ENCODE measurements at regions not wholly inside any gene's neighbourhood (a gene's known extent, or its start where the extent isn't known, plus 50 kb on each side); places are given as distances from the start of the nearest gene placed in this dataset.
"Not testable (repeated sequence)": the region's sequence is repeated elsewhere in the genome, so short reads cannot be mapped to it uniquely, and the experiment has no call there.

DNA sequence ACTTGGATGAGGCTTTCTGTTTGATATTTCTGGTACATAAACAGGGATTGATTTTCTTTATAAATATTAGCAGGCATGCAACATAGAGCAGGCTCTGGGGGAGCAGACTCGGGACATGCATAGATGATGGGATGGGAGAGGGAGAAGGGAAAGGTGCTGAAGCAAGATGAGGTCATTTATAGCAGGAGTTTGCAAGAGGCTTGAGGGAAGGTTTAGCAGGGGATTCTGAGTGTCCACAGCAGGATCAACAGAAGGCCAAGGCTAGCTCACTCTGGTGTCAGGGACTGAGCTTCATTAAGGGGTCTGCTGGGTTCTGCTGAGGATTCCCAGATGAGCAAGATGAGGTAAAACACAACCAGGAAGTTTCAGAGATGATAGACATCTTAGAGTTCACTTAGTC is 309.1 kb upstream of the CELF4 start:
- DNase-seq = no peak

DNA sequence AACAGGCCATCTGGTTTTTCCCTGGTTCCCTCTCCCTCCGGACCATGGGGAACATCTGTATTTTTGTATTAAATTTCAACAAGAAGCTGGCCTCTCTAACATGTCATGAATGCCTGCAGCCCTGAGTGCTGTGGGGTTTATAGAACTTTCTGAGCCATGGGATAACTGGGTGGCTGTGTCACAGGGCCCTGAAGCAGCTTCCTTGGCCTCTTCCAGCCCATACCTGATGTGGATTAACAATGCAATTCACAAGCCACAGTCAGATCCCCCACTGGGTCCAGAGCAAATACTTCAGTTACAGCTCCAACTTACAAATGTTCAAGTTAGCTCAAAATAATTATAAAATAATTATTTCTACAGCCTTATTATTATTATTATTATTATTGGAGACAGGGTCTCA is 307.8 kb upstream of the CELF4 start:
- no peak for DNase-seq

DNA sequence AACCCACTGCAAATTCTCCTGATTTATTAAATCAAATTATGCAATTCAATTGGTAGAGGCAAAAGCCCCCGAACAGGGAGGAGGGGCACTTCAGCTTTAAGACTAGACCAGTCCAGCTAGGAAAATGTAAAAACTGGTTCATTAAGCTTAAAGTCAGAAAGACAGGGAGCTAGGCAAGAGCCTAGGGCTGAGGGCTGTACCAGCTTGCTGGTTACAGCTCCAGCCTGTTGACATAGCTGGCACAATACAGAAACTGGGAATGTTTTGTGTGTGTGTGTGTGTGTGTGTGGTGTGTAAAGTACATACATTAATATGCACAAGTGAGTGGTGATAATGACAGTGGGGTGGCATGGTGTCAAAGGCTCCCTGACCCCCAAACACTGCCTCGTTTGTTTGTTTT is 307.0 kb upstream of the CELF4 start:
- DNase-seq = no peak

DNA sequence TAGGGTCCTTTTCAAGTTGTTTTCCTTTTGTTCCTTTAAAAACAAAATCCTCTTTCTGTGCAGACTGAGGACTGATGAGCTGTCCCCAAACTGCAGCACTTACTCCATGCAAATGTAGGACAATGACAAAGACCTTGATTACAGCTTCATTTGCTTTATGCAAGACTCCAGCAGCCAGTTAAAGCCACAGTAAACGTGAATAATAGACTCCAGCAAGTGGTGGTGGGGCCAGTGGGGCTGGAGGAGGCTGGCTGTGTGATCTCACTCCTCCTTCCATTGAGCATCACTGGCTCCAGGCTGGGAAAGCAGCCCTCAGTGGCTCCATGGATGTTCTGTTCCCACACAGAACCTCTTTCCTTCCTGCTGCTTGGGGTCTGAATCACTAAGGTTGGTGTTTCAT is 306.0 kb upstream of the CELF4 start:
- DNase-seq = no peak

DNA sequence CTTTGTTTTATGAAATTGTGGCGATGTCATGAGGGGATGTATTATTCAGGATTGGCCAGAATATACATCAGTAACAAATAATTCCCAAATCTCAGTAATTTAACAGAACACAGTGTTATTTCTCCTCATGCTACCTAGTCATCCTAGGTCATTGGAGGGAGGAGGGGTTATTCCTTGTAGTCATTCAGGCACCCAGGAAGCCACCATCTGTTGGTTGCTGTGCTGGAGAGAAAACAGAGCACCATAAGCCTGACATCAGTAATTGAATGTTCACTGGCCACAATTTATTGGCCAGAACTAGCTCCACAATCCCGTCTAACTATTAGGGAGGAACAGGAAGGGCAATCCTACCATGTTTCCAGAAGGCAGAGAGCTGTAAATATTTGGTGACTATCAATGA is 303.5 kb upstream of the CELF4 start:
- DNase-seq = no peak

DNA sequence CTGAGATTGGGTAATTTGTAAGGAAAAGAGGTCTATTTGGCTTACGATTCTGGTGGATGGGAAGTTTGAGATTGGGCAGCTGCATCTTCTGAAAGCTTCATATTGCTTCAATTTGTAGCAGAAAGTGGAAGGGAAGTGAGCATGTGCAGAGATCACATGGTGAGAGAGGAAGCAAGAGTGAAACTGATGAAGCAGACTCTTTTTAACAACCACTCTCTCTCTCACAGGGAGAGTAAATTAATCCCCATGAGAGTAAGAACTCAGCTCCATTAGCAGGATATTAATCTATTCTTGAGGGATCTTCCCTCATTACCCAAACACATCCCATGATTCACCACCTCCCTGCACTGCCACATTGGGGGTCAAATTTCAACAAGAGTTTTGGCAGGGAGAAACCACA is 298.5 kb upstream of the CELF4 start:
- DNase-seq = no peak

DNA sequence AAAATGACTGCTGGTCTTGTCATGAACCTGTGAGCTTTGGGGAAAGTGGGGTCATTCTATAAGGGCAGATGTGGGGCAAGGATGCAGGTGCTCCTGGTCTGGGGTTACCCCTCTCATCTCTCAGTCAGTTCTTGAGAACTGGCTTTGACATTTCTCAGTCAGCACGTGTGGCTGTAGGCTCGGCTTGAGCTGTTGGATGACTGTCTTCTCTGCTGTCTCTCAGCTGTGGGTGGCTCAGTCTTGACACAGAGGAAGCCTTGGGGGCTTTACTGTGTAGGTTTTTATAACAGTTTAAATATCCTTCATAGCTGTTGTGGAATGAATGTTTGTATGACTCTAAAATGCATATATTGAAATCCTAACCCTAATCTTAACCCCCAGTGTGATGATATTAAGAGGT is 296.4 kb upstream of the CELF4 start:
- DNase-seq = no peak

DNA sequence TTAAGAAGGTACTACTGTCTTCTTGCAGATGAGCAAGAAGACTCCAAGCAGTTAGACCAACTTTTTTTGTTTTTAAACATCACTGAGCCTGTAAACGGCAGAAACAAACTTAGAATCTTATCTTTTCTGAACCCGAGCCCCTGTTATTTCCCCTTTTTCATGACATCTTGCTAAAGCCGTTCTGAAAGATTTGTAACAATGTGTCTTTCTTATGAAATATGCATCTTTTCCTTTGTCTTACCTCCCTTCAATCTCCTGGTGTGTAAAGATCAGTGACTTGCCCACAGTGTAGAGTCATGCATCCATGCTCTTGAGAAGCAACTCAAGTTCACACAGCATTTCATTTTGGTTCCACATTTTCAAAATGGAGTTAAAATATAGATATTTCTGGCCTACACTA is 288.8 kb upstream of the CELF4 start:
- no peak for DNase-seq

DNA sequence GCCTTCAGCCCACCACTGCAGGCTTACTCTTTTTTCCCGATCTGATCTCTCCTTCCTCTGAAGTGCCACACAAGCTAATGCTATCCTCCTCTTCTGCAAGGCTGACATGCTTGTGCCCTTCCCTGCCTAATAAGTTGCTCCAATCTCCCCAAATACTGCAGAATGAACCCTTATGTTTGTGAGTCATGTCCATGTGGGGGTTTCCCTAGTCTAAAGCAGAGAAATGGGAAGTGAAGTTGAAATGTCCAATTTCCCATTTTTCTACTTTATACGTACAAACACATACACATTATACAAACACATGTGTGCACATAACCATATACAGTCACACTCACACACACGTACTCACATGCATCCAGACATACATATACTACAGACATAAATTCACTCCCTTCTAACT is 288.1 kb upstream of the CELF4 start:
- DNase-seq = no peak

DNA sequence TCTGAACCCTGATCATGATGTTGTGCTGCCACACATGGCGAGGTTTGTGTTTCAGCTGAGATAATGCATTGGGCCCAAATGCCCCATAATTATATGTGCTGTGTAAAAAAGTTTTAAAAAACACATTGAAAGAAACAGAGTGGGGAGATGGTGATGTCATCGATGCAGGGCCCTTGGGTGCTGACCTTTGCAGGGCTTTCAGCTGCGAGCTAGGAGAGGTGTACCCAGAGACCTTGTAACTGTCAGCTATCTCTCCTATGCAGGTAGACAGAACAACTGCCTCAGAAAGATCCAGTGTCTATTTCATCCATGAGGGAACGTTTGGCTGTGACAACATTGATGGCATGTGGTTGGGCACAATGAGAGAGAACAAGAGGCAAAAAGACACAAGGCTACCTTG is 286.9 kb upstream of the CELF4 start:
- no peak for DNase-seq

DNA sequence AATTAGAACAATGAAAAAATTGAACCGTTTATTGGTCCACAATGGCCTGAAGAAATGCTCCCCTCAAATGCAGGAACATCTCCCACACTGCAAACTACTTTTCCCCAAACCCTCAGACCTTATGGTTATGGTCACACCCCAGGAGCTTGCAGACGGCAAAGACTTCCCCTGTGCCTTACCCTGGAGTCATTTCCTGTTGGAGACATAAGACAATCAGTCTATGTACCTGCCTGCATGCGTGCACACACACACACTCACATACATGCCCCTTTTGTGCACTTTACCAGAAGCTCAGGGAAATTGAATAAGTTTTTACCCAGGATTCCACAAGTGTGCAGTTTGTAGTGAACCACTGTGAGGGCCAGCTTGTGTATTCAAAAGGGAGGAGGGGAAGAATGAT is 281.9 kb upstream of the CELF4 start:
- DNase-seq = no peak

DNA sequence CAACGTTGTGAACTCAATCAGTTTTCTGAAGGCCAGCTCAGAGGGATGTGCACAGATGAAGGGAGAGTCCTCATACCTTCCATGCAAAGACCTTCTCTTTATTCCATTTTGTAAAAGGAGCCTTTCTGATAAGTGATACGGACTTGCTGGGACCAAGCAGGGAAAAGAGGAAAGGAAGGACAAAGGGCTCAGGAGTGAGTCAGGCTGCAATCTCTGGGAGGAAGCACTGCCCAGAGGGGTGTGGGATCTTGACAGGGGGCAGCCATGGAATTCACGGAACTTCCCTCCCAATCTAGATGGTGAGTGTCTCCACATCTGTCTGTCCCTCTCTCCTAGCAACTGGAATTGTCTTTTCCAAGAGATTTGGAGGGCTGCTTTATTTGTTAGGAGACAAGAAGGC is 281.4 kb upstream of the CELF4 start:
- DNase-seq = no peak

DNA sequence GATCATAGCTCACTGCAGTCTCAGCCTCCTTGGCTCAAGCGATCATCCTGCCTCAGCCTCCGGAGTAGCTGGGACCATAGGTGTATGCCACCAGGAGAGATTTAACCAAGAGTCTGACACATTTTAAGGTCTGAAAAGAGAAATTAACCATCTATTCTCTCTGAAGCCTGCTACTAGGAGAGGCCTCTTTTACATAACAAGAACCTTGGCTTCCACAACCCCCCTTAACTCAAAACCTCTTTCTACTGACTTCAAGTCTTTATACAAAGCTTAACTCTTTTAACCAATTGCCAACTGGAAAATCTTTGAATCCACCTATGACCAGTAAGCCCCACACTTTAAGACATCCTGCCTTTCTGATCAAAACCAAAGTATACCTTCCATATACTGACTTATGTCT is 279.9 kb upstream of the CELF4 start:
- DNase-seq = no peak

DNA sequence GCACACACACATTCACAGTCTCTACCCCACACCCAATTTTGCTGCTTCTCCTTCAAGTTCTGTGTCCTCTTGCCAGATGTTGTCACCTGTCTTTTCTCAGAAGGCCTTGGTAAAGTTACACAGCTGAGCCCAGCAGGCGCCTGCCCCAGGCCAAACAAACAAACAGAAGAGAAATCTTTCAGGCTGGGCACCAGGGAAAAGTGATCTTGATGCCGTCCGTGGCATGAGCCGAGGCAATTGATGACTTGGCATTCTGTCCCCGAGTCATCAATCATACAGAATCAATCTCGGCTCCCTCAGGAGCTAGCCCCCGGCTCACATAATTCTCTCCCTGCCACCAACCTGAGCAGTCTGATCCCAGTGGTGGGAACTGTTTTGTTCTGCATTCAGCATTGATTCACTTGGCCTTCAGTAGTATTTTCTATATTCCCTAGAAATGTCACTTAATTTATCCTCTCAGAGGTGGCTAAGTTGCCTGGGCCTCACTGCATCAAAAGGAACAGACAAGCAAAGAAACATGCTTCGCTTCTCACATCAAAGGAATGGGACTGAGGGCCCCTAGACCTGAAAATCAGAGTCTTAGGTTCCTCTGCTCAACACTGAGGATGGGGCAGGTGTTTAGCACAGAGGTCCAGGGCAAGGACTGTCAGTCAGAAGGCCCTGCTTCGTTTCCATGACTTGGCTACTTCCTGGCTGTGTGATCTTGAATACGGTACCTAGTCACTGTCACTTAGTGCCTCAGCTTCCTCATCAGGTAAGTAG is 278.8 kb upstream of the CELF4 start:
- no peak for DNase-seq

DNA sequence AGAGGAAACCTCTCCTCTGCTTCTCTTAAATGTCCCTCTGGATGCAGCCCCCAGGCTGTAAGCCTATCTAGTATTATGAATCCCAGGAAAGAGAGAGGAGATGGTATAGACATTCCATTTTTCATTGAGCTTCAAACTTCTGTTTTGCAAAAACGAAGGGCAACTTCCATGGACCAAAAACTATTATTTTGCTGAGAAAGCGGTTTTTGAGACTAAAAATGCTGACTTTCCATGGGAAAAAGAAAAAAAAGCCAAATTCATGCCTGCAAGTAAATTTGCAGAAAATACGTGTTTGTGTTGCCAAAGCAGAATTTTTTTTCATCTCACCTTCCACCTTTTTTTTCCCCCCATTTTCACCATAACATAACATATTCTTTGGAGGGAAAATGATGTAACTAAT is 272.5 kb upstream of the CELF4 start:
- no peak for DNase-seq

DNA sequence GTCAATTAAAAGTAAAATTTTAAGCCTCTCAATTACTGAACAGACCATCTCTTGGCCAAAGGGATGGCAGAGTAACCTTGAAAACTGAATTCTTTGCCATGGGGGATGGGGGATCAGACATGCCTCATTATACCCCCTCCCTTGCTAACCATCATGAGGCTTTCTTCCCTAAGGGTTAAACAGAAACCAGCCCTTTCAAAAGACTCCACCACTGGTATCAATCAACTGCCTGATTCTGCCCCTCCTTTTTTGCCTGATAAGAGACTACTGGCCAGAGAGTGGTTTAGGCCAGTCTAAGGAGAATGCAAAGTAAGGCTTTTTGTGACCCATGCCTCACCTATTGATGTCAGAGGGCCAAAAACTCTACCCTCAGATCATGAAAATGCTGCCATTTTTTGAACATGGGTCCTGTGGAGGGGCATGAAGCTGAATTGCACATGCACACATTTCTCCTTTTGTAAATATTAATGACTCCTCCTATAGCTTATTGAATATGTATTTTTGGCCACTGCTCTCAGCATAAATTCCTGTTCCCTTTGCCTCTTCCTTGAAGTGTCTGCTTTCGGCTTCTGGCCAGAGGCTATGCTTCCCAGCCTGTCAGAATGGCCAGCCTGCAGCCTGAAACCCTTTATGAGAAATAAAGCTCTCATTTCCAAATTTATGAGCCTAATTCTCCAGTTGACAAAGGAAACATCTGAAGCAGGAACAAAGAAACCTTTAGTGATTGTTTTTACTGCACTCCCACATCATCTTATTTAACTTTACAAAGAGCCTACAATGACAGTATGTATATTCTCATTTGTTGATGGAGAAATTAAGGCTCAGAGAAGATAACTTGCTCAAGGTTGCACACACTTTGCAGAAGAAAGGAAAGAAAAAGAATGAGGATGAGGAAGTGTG is 270.7 kb upstream of the CELF4 start:
- DNase-seq = no peak

DNA sequence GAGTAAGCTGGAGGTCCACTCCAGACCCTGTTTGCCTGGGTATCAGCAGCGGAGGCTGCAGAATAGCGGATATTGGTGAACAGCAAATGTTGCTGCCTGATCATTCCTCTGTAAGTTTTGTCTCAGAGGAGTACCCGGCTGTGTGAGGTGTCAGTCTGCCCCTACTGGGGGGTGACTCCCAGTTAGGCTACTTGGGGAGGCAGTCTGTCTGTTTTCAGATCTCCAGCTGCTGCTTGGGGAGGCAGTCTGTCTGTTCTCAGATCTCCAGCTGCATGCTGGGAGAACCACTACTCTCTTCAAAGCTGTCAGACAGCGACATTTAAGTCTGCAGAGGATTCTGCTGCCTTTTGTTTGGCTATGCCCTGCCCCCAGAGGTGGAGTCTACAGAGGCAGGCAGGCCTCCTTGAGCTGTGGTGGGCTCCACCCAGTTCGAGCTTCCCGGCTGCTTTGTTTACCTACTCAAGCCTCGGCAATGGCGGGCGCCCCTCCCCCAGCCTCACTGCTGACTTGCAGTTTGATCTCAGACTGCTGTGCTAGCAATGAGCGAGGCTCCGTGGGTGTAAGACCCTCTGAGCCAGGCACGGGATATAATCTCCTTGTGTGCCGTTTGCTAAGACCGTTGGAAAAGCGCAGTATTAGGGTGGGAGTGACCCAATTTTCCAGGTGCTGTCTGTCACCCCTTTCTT is 266.6 kb upstream of the CELF4 start:
- not testable (repeated sequence) for DNase-seq

DNA sequence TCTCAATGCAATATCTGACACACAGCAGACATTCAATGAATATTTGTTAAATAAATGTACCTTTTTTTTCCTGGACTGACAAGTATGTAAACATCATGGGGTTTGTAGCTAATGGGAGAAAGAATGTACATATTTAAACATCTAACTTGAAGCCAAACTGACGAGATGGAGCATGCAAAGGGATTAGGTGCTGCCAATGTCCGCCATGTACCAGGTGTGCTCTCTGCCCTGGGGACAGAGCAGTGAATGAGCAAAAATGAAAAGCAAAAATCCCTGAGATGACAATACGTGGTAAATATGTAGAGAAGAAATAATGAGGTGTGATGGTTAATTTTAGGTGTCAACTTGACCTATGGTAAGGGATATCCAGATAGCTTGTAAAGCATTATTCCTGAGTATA is 247.4 kb upstream of the CELF4 start:
- no peak for DNase-seq

DNA sequence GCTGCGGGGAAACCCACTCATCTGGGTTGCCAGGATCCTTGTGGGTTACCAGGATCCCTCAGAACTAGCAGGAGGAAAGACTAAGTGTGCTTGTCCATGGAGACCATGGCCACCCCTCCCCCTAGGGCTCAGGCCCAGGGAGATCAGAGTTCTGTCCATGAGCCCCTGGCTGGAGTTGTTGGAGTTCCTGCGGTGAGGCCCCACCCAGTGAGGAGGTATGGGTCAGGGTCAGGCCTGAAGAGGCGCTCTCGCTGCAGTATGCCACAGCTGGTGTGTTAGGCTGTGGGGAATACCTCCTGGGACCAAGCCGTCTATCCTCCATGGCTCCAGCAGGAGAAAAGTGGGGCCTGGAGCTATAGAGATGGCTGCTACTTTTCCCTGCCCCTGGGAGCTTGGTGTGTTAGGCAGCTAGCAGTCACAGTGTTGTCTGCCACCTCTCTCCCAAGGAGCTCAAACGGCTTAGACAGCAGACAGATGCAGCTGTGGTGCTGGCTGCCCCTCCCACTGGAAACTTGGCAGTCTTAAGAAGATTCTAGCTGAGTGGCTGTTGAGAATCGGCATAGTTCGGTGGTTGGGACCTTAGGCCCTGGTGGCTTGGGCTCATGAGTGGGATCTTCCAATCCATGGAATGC is 240.3 kb upstream of the CELF4 start:
- no peak for DNase-seq

DNA sequence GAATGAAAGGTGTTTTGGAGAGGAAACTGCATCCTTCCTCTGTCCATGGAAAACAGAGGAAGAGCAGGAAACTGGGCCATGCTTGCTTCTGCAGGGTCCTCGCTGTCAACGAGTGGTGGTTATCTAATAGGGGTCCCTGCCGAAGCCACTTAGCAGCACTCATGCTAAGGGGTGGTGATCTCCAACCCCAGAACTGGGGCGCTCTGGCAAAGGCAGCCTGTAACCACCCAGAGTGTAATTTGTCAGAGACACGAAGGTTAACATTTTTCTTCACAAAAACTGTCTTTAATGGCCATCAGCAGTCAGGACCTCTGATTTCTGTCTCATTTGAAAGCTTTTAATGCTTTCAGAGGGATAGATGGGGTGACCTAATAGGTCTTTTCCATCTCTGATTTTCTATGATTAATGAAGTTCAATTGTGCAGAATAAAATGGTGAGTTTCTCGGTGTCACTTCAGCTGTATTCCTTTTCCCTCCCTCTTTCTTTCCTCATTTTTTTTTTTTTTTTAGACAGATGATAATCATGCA is 231.3 kb upstream of the CELF4 start:
- DNase-seq = no peak

DNA sequence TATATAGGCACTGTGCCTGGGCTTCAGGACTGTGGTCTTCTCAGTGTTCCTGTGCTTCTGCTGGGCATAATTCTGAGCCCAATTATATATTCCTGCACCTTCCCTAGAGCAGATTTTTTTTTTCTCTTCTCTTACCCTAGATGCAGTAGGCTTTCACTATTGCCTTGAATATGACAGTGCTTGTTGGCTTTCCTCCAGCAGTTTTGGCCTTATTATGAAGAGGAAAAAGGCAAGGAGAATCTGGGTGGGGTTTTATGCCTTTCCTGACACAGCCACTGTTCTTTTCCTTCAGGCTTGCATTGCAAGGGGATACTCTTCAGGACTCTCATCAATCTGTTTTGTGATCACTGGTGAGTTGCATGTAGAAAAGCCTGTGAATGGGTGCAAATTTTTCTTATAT is 221.9 kb upstream of the CELF4 start:
- DNase-seq = no peak

DNA sequence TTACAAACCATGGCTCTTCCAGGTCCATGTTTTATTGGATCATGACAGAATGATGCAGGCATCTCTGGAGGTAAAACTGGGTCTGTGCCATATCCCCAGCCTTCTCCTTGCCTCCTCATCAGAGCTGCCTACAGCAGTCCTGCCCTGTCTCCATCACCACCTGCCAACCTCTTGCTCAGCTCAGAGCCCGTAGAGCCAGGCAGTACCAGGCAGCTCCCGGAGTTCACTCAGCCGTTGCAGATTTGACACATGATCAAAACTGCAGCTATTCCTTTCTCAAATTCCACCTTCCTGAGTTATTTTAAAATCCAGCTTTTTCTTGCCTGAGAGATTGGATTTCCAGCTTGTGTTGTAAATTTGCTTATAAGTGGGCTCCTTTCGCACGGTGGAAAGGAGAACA is 218.2 kb upstream of the CELF4 start:
- no peak for DNase-seq

DNA sequence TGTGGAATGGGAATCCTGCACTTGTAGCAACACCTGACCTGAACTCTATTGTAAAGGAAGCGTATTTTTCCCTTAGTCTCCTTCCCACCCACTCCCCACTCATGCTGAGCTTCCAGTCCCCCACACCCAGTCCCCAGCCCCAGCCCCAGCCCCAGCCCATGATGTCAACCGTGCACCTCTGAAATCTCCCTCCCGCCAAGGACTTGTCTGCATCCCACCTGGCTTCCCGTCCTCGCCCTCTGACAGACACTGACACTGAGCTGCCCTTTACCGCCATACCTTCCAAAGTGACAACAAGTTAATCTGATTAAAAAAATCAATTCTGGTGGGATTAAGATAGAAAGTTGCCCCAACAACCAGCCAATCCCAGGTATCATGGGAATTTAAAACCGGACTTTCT is 213.6 kb upstream of the CELF4 start:
- DNase-seq = no peak
